ENCODE measurements at regions not wholly inside any gene's neighbourhood (a gene's known extent, or its start where the extent isn't known, plus 50 kb on each side); places are given as distances from the start of the nearest gene placed in this dataset.

GRCh38 chr20:40434122-40434521 lies 254.9 kb downstream of the MAFB start:
- ATAC-seq (no peak), DNase-seq (no peak)
- intact Hi-C loops (cut with DNase I), result no loop called here

- ATAC-seq, result peak in 1 of 2 donors; percentile 59
- intact Hi-C loops (cut with DNase I), result no loop called here
- no peak for DNase-seq
These were observed 255.6 kb downstream of the MAFB start for GRCh38 chr20:40433341-40433861.

- DNase-seq (no peak), ATAC-seq (no peak)
- intact Hi-C loops (cut with DNase I), result no loop called here
These were observed 257.4 kb downstream of the MAFB start for GRCh38 chr20:40431611-40432010.

- no peak for ATAC-seq
These were observed 257.9 kb downstream of the MAFB start for GRCh38 chr20:40431112-40431511.

GRCh38 chr20:40427026-40427425 lies 262.0 kb downstream of the MAFB start:
- intact Hi-C loops (cut with DNase I), result no loop called here

More at GRCh38 chr20:40431112-40431511, 257.9 kb downstream of the MAFB start:
- intact Hi-C loops (cut with DNase I), result no loop called here
- DNase-seq, result no peak

GRCh38 chr20:40424695-40425094 lies 264.3 kb downstream of the MAFB start:
- intact Hi-C loops (cut with DNase I), result no loop called here
- DNase-seq (no peak), ATAC-seq (no peak)

More at GRCh38 chr20:40427026-40427425, 262.0 kb downstream of the MAFB start:
- DNase-seq, result no peak
- ATAC-seq, result no peak

GRCh38 chr20:40422656-40423055 lies 266.4 kb downstream of the MAFB start:
- intact Hi-C loops (cut with DNase I), result no loop called here
- peak in 1 of 2 donors; percentile 18 for ATAC-seq

GRCh38 chr20:40416274-40416673 lies 272.8 kb downstream of the MAFB start:
- DNase-seq, result no peak
- peak in 1 of 2 donors; percentile 39 for ATAC-seq
- intact Hi-C loops (cut with DNase I), result no loop called here

More at GRCh38 chr20:40422656-40423055, 266.4 kb downstream of the MAFB start:
- no peak for DNase-seq

- intact Hi-C loops (cut with DNase I), result no loop called here
- DNase-seq (no peak), ATAC-seq (no peak)
These were observed 274.0 kb downstream of the MAFB start for GRCh38 chr20:40414843-40415615.

GRCh38 chr20:40410028-40410427 lies 279.0 kb downstream of the MAFB start:
- intact Hi-C loops (cut with DNase I), result no loop called here
- no peak for DNase-seq
- ATAC-seq, result no peak

GRCh38 chr20:40397467-40397866 lies 291.6 kb downstream of the MAFB start:
- no peak for ATAC-seq
- intact Hi-C loops (cut with DNase I), result no loop called here
- no peak for DNase-seq

- intact Hi-C loops (cut with DNase I), result no loop called here
- DNase-seq (no peak), ATAC-seq (no peak)
These were observed 295.6 kb downstream of the MAFB start for GRCh38 chr20:40393197-40394079.

- no peak for ATAC-seq
- intact Hi-C loops (cut with DNase I), result no loop called here
These were observed 298.4 kb downstream of the MAFB start for GRCh38 chr20:40390654-40391053.

GRCh38 chr20:40370800-40371199 lies 318.2 kb downstream of the MAFB start:
- intact Hi-C loops (cut with DNase I), result no loop called here
- DNase-seq (no peak), ATAC-seq (no peak)

More at GRCh38 chr20:40390654-40391053, 298.4 kb downstream of the MAFB start:
- no peak for DNase-seq

- intact Hi-C loops (cut with DNase I), result no loop called here
- DNase-seq, result no peak
These were observed 320.2 kb downstream of the MAFB start for GRCh38 chr20:40368876-40369275.

GRCh38 chr20:40361916-40362315 lies 327.1 kb downstream of the MAFB start:
- intact Hi-C loops (cut with DNase I), result no loop called here
- ATAC-seq, result no peak
- DNase-seq, result no peak

More at GRCh38 chr20:40368876-40369275, 320.2 kb downstream of the MAFB start:
- no peak for ATAC-seq

- ATAC-seq (no peak), DNase-seq (no peak)
- intact Hi-C loops (cut with DNase I), result no loop called here
These were observed 329.7 kb downstream of the MAFB start for GRCh38 chr20:40359131-40359912.

- ATAC-seq (no peak), DNase-seq (no peak)
- intact Hi-C loops (cut with DNase I), result no loop called here
These were observed 334.2 kb downstream of the MAFB start for GRCh38 chr20:40354880-40355279.

GRCh38 chr20:40343390-40343789 lies 345.6 kb downstream of the MAFB start:
- ATAC-seq, result no peak
- intact Hi-C loops (cut with DNase I), result no loop called here

More at GRCh38 chr20:40343390-40343789, 345.6 kb downstream of the MAFB start:
- DNase-seq, result no peak
